Activated naive CD8-positive, alpha-beta T cell treated with anti-CD3 and anti-CD28 coated beads for 36 hours (primary cell): ENCODE measurements at regions not wholly inside any gene's neighbourhood (a gene's known extent, or its start where the extent isn't known, plus 50 kb on each side); places are given as distances from the start of the nearest gene placed in this dataset.
"Not testable (repeated sequence)": the region's sequence is repeated elsewhere in the genome, so short reads cannot be mapped to it uniquely, and the experiment has no call there.

Experiments used
- DNase-seq: peaks from one replicate; pipeline ENCODE4 v3.0.0; 2021
- H3K27ac Mint-ChIP-seq: one replicate; pipeline ENCODE4 v1.8.0; 2022; ENCODE audit warnings: mild to moderate bottlenecking, moderate library complexity, mixed read lengths
- H3K27me3 Mint-ChIP-seq: one replicate; pipeline ENCODE4 v1.8.0; 2022; ENCODE audit warnings: mild to moderate bottlenecking, mixed read lengths
- H3K36me3 Mint-ChIP-seq: one replicate; pipeline ENCODE4 v1.8.0; 2021; ENCODE audit warnings: mild to moderate bottlenecking, mixed read lengths
- H3K4me1 Mint-ChIP-seq: one replicate; pipeline ENCODE4 v1.8.0; 2021; ENCODE audit warnings: mixed read lengths
- H3K4me3 Mint-ChIP-seq: one replicate; pipeline ENCODE4 v1.8.0; 2022; ENCODE audit warnings: mild to moderate bottlenecking, moderate library complexity, mixed read lengths
- H3K9me3 Mint-ChIP-seq: one replicate; pipeline ENCODE4 v1.8.0; 2022; ENCODE audit warnings: mixed read lengths

DNA sequence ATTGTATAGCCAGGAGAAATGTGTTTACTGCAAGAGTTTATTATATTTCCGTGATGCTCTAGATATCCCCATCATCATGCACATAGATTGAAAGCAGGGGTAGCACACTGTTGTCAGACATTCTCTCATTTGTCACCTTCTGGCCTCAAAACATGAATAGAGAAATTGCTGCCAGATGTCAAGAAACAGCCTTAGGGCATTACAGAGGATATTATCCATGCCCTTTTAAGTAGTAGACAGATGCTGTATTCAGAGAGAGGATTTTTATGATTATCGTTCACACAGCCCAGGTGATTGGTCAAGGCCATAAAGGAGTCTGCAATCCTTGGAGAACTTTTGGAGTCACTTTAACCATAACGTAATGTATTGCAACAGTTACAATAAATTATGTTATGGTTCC, 1961.5 kb upstream of the TENM3 start:
- Mint-ChIP-seq H3K27me3 (no peaks in the 10 kb centered on the region), H3K4me3 (no peak overlapping the region), H3K27ac (no peak overlapping the region), H3K36me3 (no peaks in the 10 kb centered on the region), H3K9me3 (no peaks in the 10 kb centered on the region), H3K4me1 (peaks cover 5% of the 10 kb centered on the region)
- no peak for DNase-seq

- Mint-ChIP-seq H3K4me1 (peaks cover 8% of the 10 kb centered on the region), H3K27me3 (no peaks in the 10 kb centered on the region), H3K9me3 (no peaks in the 10 kb centered on the region), H3K36me3 (no peaks in the 10 kb centered on the region), H3K4me3 (no peak overlapping the region), H3K27ac (no peak overlapping the region)
- DNase-seq: no peak
Observed at GRCh38 chr4:180284267-180284666, 1958.9 kb upstream of the TENM3 start.

GRCh38 chr4:180285796-180286195, 1957.4 kb upstream of the TENM3 start:
- H3K4me1 Mint-ChIP-seq: peaks cover 6% of the 10 kb centered on the region
- H3K9me3 Mint-ChIP-seq: no peaks in the 10 kb centered on the region
- H3K4me3 Mint-ChIP-seq: no peak overlapping the region
- H3K36me3 Mint-ChIP-seq: no peaks in the 10 kb centered on the region
- no peak for DNase-seq
- no peaks in the 10 kb centered on the region for H3K27me3 Mint-ChIP-seq
- H3K27ac Mint-ChIP-seq: no peak overlapping the region

DNA sequence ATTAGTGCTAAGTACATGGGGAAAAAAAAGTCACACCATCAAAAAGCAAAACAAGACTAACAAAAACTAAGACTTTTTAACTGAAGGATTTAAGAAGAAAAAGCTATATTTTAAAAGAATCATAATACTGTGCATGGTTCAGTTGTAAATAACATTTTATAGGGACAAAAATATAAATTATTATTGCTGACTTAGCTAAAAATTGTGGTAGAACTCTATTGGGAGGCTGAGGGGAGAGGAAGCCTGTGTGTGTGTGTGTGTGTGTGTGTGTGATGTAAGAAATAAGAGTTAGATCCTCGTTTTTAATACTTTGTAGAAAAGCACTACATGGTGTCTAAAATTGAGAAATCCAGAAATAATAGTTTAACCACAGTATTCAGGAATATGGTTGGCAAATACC, 1950.9 kb upstream of the TENM3 start:
- H3K4me1 Mint-ChIP-seq: peaks cover 2% of the 10 kb centered on the region
- no peaks in the 10 kb centered on the region for H3K27me3 Mint-ChIP-seq
- no peak overlapping the region for H3K27ac Mint-ChIP-seq
- no peaks in the 10 kb centered on the region for H3K9me3 Mint-ChIP-seq
- H3K36me3 Mint-ChIP-seq: no peaks in the 10 kb centered on the region
- DNase-seq: no peak
- H3K4me3 Mint-ChIP-seq: no peak overlapping the region

GRCh38 chr4:180296036-180296599, 1947.1 kb upstream of the TENM3 start:
- no peak overlapping the region for H3K27ac Mint-ChIP-seq

DNA sequence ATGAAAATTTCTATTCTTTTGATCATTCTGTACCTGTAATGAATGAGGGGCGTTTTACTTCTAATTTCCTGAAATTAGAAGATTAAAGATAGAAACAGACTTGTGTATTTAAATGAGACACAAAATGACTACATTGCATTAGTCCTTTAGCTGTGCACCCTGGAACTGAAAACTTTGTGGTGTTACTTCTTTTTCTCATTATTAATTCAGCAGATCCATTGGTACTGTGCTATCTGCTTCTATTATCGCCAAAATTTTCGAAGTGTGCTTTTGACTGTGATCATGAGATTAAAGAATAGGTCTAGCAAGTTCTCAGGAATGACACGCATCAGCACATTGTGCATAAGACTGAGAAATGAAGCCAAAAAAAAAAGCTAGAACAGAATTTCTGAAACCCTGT, 1938.9 kb upstream of the TENM3 start:
- H3K36me3 Mint-ChIP-seq: no peaks in the 10 kb centered on the region
- no peak for DNase-seq
- no peaks in the 10 kb centered on the region for H3K4me1 Mint-ChIP-seq
- H3K4me3 Mint-ChIP-seq: no peak overlapping the region
- H3K9me3 Mint-ChIP-seq: no peaks in the 10 kb centered on the region
- no peak overlapping the region for H3K27ac Mint-ChIP-seq
- H3K27me3 Mint-ChIP-seq: no peaks in the 10 kb centered on the region

More at GRCh38 chr4:180296036-180296599, 1947.1 kb upstream of the TENM3 start:
- no peak for DNase-seq
- Mint-ChIP-seq H3K27me3 (no peaks in the 10 kb centered on the region), H3K36me3 (no peaks in the 10 kb centered on the region), H3K9me3 (no peaks in the 10 kb centered on the region), H3K4me1 (peaks cover 3% of the 10 kb centered on the region), H3K4me3 (no peak overlapping the region)

DNA sequence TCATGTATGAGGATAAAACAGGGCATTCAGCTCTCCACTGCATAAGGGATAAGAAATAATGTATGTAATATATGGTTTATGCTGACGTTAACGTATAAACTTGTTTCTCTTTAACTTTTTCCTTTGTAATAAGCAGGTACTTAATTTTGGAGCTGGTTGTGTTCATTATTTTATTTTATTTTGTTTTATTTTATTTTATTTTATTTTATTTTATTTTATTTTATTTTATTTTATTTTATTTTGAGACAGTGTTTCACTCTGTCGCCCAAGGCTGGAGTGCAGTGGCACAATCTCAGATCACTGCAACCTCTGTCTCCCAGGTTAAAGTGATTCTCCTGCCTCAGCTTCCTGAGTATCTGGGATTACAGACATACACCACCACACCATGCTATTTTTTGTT, 1932.6 kb upstream of the TENM3 start:
- H3K27ac Mint-ChIP-seq: no peak overlapping the region
- H3K9me3 Mint-ChIP-seq: no peaks in the 10 kb centered on the region
- H3K4me1 Mint-ChIP-seq: no peaks in the 10 kb centered on the region
- no peak overlapping the region for H3K4me3 Mint-ChIP-seq
- H3K27me3 Mint-ChIP-seq: no peaks in the 10 kb centered on the region
- DNase-seq: no peak
- H3K36me3 Mint-ChIP-seq: no peaks in the 10 kb centered on the region

DNA sequence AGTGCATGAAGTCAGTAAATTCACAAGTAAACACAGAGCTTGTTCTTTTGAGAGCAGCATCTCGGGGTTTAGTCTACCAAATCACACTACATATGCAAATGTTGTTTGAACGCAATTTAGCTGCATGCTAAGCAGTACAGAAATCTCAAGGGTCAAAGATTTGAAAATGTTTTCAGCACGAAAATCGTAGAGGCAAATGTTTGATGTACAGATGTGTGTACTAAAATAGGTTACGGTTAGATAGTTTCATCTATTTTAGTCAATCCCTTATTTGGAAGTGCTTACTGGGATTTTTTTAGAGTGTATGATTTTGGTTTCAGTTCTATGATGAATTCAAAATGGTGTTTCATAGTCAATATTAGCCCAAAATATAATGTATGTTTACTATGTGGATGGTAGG, 1928.2 kb upstream of the TENM3 start:
- Mint-ChIP-seq H3K36me3 (no peaks in the 10 kb centered on the region), H3K27me3 (no peaks in the 10 kb centered on the region), H3K9me3 (no peaks in the 10 kb centered on the region), H3K27ac (no peak overlapping the region), H3K4me1 (no peaks in the 10 kb centered on the region), H3K4me3 (no peak overlapping the region)
- no peak for DNase-seq

DNA sequence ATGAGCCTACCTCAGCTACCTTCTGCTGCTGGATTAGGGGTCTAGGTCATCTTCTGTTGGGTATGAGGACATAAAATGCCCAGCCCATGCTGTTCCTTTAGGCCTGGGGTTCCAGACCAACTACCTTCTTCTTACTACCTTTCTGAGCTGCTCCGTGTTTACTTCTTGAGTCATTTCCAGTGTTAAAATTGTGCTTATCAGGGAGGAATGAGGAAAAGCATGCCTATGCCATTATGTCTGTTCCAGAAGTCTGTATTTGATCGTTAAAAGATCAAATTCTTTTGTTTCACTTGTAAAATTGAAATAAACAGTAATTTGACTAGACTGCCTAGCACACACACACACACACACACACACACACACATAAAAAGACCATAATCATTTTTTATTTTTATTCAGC, 1912.7 kb upstream of the TENM3 start:
- Mint-ChIP-seq H3K9me3 (no peaks in the 10 kb centered on the region), H3K4me3 (no peak overlapping the region), H3K36me3 (peaks cover 2% of the 10 kb centered on the region), H3K27me3 (no peaks in the 10 kb centered on the region), H3K4me1 (no peaks in the 10 kb centered on the region), H3K27ac (no peak overlapping the region)
- no peak for DNase-seq

GRCh38 chr4:180333162-180333561, 1910.0 kb upstream of the TENM3 start:
- Mint-ChIP-seq H3K27me3 (no peaks in the 10 kb centered on the region), H3K27ac (no peak overlapping the region), H3K9me3 (no peaks in the 10 kb centered on the region), H3K36me3 (no peaks in the 10 kb centered on the region), H3K4me1 (no peaks in the 10 kb centered on the region), H3K4me3 (no peak overlapping the region)
- DNase-seq: no peak

GRCh38 chr4:180335566-180335965, 1907.6 kb upstream of the TENM3 start:
- Mint-ChIP-seq H3K4me1 (no peaks in the 10 kb centered on the region), H3K36me3 (no peaks in the 10 kb centered on the region), H3K27ac (no peak overlapping the region), H3K4me3 (no peak overlapping the region), H3K27me3 (no peaks in the 10 kb centered on the region), H3K9me3 (no peaks in the 10 kb centered on the region)
- DNase-seq: no peak

GRCh38 chr4:180336494-180337090, 1906.6 kb upstream of the TENM3 start:
- Mint-ChIP-seq H3K4me1 (no peaks in the 10 kb centered on the region), H3K9me3 (no peaks in the 10 kb centered on the region), H3K4me3 (no peak overlapping the region), H3K27me3 (no peaks in the 10 kb centered on the region), H3K36me3 (no peaks in the 10 kb centered on the region), H3K27ac (no peak overlapping the region)
- DNase-seq: no peak

DNA sequence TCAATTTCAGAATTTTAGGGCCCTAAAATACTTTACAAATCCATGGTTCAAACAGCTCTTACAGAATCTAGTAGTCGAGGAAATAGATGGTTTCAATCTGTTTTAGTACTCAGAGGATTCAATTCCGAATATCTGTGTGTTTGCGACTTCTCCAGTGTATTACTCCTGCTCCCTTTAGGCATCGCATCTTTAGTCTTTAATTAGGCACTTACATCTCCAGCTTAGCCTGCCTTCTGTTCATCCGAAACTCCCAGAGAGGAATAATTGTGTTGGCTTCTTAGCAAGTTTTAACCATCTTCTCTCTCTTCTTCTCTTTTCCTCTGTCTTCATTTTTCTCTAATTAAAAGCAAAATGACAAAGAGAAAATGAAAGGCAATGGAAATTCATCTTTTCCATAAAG, 1901.3 kb upstream of the TENM3 start:
- no peak for DNase-seq
- Mint-ChIP-seq H3K4me1 (no peaks in the 10 kb centered on the region), H3K9me3 (no peaks in the 10 kb centered on the region), H3K27ac (no peak overlapping the region), H3K27me3 (no peaks in the 10 kb centered on the region), H3K36me3 (no peaks in the 10 kb centered on the region), H3K4me3 (no peak overlapping the region)

DNA sequence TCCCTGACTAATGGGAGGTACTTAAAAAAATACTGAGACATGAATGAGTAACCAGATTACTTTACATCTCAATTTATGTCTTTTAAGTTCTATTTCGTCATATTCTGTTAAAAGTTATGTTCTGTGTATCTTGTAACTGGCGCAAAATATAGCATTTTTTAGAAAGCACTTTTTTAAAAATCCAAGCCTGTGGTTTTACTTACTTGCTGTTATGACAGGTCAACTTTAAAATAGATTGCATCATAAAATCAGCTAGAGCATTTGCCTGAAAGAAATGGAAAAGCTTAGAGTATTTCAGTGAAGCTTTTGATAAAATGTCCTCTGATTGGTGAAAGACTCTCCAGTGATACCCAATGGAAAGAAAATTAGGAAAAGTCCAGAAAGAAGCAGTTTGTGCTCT, 1892.3 kb upstream of the TENM3 start:
- no peaks in the 10 kb centered on the region for H3K9me3 Mint-ChIP-seq

DNA sequence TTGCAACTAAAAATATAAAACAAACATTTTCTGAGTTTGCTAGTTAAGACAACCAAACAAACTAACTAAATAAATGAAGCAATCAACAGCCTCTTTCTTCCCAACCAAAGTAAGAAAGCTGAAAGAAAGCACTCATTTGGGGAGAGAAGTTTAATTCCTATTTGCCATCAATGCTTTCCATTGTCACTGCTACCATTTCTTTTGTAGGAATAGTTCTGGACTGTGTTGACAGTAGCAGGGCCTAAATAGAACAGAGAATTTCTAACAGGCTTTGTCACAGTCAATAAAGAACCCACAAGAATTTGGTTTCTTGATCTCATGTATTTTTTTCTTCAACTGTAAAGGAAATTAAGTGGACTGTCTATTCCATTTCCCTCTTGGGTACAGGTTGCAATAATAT, 1886.4 kb upstream of the TENM3 start:
- H3K9me3 Mint-ChIP-seq: peaks cover 10% of the 10 kb centered on the region
- H3K4me3 Mint-ChIP-seq: no peak overlapping the region
- H3K27me3 Mint-ChIP-seq: no peaks in the 10 kb centered on the region
- DNase-seq: no peak
- H3K36me3 Mint-ChIP-seq: no peaks in the 10 kb centered on the region
- H3K27ac Mint-ChIP-seq: no peak overlapping the region
- H3K4me1 Mint-ChIP-seq: no peaks in the 10 kb centered on the region

More for the DNA sequence above, 1892.3 kb upstream of the TENM3 start:
- DNase-seq: no peak
- Mint-ChIP-seq H3K4me3 (no peak overlapping the region), H3K4me1 (no peaks in the 10 kb centered on the region), H3K27me3 (no peaks in the 10 kb centered on the region), H3K36me3 (no peaks in the 10 kb centered on the region), H3K27ac (no peak overlapping the region)

DNA sequence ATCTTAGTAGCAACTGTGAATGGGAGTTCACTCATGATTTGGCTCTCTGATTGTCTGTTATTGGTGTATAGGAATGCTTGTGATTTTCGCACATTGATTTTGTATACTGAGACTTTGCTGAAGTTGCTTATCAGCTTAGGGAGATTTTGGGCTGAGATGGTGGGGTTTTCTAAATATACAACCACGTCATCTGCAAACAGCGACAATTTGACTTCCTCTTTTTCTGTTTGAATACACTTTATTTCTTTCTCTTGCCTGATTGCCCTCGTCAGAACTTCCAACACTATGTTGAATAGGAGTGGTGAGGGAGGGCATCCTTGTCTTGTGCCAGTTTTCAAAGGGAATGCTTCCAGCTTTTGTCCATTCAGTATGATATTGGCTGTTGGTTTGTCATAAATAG, 1883.1 kb upstream of the TENM3 start:
- not testable (repeated sequence) for H3K4me3 Mint-ChIP-seq, H3K4me1 Mint-ChIP-seq, DNase-seq, H3K27ac Mint-ChIP-seq, H3K36me3 Mint-ChIP-seq, H3K27me3 Mint-ChIP-seq
- H3K9me3 Mint-ChIP-seq: peaks cover 10% of the 10 kb centered on the region
